Posterior vena cava (tissue), 2 donors: ENCODE measurements at regions not wholly inside any gene's neighbourhood (a gene's known extent, or its start where the extent isn't known, plus 50 kb on each side); places are given as distances from the start of the nearest gene placed in this dataset.
"Not testable (repeated sequence)": the region's sequence is repeated elsewhere in the genome, so short reads cannot be mapped to it uniquely, and the experiment has no call there.

ENCODE experiments used
- DNase-seq: peaks from one replicate; pipeline ENCODE4 v3.0.0-alpha.2; 2020; ENCODE audit warnings: low spot score
- intact Hi-C, 2 donors: fragments of 100-400 bp; cut with DNase I; formaldehyde crosslinking; loops; one replicate each; pipeline versions ENCODE4 v1.14.1 to v1.14.2; 2022 to 2023
- donor health status: DM: yes; HTN: yes; CAD: no.
- donor health status: DM: yes; HTN: yes; CAD: no.

DNA sequence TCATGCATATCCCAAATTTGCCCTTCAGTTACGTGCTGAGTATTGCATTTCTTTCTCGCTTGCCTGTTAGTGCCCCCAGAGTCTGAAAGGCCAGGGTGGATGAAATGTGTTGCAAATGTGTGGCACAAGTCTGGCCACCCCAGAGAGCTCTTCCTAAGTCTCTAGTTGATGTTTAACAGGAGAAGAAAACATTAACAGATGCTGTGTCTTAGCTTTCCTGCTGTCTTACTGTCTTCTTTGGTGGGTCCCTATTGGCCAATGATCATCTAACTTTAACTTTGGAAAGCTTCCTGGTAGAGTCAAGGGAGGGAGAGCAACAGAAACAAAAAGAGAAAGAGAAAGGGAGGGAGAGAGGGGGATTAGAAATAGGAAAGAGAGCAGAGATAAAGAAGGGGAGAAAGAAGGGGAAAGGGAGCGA is 76.7 kb upstream of the P3H2 start:
- intact Hi-C loops = no loop called here
- no peak for DNase-seq

DNA sequence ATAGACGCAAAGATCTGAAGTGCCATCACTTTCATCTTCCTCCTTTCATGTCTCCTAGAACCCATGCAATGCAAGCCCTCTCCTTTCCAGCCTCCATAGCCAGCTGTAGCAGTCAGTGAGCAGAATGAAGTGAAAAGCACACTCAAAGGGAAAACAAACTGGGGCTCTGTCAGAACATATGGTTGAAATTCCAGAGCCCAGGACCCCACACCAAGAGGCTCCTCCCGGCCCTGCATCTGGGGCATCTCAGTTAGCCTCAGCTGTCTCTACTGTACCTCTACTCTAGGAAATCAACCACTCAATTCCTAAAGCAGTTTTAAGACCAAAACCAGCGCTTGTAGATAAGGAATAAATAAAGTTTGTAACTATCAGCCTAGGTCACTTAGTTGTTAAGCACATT is 73.8 kb upstream of the P3H2 start:
- intact Hi-C loops = loop anchor here in 1 of 2 donors (5.0 kb wide), 1 partner anchor 222 kb away; no protein-coding TSS in a partner anchor
- DNase-seq = no peak

DNA sequence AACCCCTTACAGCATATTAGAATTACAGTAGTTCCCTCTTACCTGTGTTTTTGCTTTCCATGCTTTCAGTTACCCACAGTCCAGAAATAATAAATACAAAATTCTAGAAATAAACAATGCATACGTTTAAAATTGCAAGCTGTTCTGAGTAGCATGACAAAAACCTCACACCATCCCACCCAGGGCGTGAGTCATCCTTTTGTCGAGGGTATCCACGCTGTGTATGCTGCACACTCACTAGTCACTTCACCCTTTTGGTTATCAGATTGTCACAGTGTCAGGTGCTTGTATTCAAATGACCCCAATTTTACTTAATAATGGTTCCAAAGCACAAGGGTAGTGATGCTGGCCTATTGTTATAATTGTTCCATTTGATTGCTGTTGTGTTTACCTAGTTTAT is 72.5 kb upstream of the P3H2 start:
- intact Hi-C loops = loop anchor here in 1 of 2 donors (5.0 kb wide), 1 partner anchor 221 kb away; no protein-coding TSS in a partner anchor
- DNase-seq = no peak

DNA sequence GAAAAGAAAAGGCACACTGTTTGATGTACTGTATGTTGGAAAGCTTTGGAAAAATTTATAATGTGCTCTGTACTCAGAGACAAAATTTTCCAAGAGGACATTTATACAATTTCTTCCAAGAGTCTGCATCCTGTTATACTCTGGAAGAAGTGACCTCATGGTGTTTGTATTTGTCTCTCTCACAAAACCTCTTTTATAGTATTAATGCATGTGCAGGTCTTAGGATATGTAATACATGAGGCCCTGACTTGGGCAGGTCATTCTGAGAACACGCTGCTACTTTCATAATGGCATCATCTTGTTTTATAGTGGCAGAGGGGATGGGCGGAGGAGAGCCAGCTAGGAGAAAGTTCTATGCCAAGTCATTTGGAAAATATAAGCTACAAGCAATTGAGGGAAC is 72.0 kb upstream of the P3H2 start:
- DNase-seq = no peak
- intact Hi-C loops = loop anchor here in 1 of 2 donors (5.0 kb wide), 1 partner anchor 220 kb away; no protein-coding TSS in a partner anchor

- intact Hi-C loops = loop anchor here in 1 of 2 donors (5.0 kb wide), 1 partner anchor 220 kb away; no protein-coding TSS in a partner anchor
- no peak for DNase-seq
Measured at GRCh38 chr3:190192087-190192486, 71.4 kb upstream of the P3H2 start.

GRCh38 chr3:190188197-190188596 is 67.5 kb upstream of the P3H2 start:
- intact Hi-C loops = no loop called here

GRCh38 chr3:190183121-190183520 is 62.4 kb upstream of the P3H2 start:
- intact Hi-C loops = no loop called here

More at GRCh38 chr3:190188197-190188596, 67.5 kb upstream of the P3H2 start:
- no peak for DNase-seq

GRCh38 chr3:190182418-190183043 is 61.8 kb upstream of the P3H2 start:
- no peak for DNase-seq
- intact Hi-C loops = no loop called here

More at GRCh38 chr3:190183121-190183520, 62.4 kb upstream of the P3H2 start:
- no peak for DNase-seq

- no peak for DNase-seq
- intact Hi-C loops = no loop called here
Measured at GRCh38 chr3:190180268-190180667, 59.6 kb upstream of the P3H2 start.

GRCh38 chr3:190178779-190179178 is 58.1 kb upstream of the P3H2 start:
- intact Hi-C loops = no loop called here
- DNase-seq = no peak

- intact Hi-C loops, DNase-seq: not testable (repeated sequence)
Measured at GRCh38 chr3:190176933-190177525, 56.3 kb upstream of the P3H2 start.

DNA sequence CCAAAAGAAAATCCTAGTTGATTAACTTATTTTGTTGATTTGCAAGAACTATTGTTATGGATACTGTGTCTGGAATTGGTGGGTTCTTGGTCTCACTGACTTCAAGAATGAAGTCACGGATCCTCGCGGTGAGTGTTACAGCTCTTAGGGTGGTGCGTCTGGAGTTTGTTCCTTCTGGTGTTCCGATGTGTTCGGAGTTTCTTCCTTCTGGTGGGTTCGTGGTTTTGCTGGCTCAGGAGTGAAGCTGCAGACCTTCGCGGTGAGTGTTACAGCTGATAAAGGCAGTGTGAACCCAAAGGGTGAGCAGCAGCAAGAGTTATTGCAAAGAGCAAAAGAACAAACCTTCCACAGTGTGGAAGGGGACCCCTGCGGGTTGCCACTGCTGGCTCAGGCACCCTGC is 55.4 kb upstream of the P3H2 start:
- intact Hi-C loops, DNase-seq: not testable (repeated sequence)

- intact Hi-C loops = no loop called here
- no peak for DNase-seq
Measured at GRCh38 chr3:190175490-190175889, 54.8 kb upstream of the P3H2 start.

DNA sequence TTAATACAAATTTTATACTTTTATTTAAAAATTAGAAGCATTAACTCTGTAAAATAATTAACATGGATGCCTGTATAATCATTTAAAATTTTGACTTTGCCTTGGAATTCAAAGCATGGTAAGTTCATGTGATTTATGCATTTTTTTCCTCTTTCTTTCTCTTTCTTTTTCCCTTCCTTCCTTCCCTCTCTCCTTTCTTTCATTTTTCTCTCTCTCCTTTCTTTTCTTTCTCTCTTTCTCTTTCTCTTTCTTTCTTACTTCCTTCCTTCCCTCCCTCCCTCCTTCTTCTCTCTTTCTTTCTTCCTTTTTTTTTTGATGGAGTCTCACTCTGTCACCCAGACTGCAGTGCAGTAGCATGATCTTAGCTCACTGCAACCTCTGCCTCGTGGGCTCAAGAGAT is 53.8 kb upstream of the P3H2 start:
- DNase-seq = no peak
- intact Hi-C loops = no loop called here

DNA sequence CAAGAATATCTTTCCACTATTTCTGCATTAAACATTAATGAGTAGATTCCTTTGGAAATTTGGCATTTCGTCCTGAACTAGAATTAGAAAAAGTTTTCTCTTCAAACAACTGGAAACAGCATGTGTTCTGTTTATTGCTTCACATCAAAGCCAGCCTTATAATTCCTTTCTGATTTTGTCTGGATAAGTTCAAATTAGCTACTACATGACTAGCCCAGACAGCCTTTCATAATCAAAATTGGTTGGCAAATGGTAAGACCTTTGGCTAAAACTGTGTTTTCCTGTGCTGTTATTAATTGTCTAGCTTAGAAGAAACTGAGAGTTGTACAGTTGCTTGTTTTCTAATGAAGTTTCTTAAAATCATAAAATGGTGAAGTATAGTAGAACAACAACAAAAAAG is 52.7 kb upstream of the P3H2 start:
- intact Hi-C loops = no loop called here
- DNase-seq = no peak

DNA sequence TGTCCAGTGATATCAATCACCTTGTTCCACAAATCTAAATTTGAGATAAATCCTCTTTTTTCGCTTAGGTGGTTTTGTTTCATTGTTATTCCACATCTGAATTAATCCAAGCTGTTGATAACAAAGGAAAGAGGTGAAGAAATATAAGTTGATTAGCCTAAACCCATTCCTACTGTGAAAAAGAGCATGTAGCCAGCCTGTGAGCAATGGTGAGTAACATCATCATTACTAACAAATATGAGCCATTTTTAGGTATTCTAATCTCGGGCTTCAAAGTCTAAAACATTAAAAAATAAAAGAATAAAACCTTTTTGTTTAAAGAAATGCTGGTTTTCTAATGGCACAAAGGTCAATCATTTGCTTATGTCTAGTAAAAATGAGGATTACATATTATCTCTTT is 52.1 kb upstream of the P3H2 start:
- intact Hi-C loops = no loop called here
- no peak for DNase-seq
